Mesothelial cell of epicardium (in vitro differentiated cells): ENCODE measurements at regions not wholly inside any gene's neighbourhood (a gene's known extent, or its start where the extent isn't known, plus 50 kb on each side); places are given as distances from the start of the nearest gene placed in this dataset.

Experiments used
- DNase-seq, 2 experiments: peaks; one replicate each; pipeline ENCODE4 v3.0.0; 2021; ENCODE audit warnings: low spot score in 2 of 2; ENCODE audit not compliant: unreplicated experiment in 2 of 2
- H3K27ac Mint-ChIP-seq: 2 replicates; pipeline ENCODE4 v1.8.0; 2021; ENCODE audit warnings: mixed read lengths
- H3K27me3 Mint-ChIP-seq: 2 replicates; pipeline ENCODE4 v1.8.0; 2021; ENCODE audit warnings: low read depth, mixed read lengths
- H3K36me3 Mint-ChIP-seq: 2 replicates; pipeline ENCODE4 v1.8.0; 2021; ENCODE audit warnings: mixed read lengths
- H3K4me1 Mint-ChIP-seq: 2 replicates; pipeline ENCODE4 v1.8.0; 2021; ENCODE audit warnings: mixed read lengths
- H3K4me3 Mint-ChIP-seq: 2 replicates; pipeline ENCODE4 v1.8.0; 2021; ENCODE audit warnings: mild to moderate bottlenecking, moderate library complexity, mixed read lengths
- H3K9me3 Mint-ChIP-seq: 2 replicates; pipeline ENCODE4 v1.8.0; 2021; ENCODE audit warnings: mixed read lengths
- CTCF ChIP-seq: fragments of 200-600 bp; sonication (generic); IDR thresholded peaks from one replicate; pipeline ENCODE4 v1.5.0; 2021; ENCODE audit warnings: antibody characterized with exemption; ENCODE audit not compliant: unreplicated experiment

GRCh38 chr5:155430192-155430591 is 416.6 kb downstream of the KIF4B start:
- H3K27ac Mint-ChIP-seq = no peak overlapping the region
- H3K27me3 Mint-ChIP-seq = peaks cover 33% of the 10 kb centered on the region
- TF ChIP-seq CTCF = no peak
- peaks cover 5% of the 10 kb centered on the region for H3K9me3 Mint-ChIP-seq
- DNase-seq = no peak
- H3K36me3 Mint-ChIP-seq = no peaks in the 10 kb centered on the region
- H3K4me1 Mint-ChIP-seq = no peaks in the 10 kb centered on the region
- no peak overlapping the region for H3K4me3 Mint-ChIP-seq

GRCh38 chr5:155434267-155434666 is 420.7 kb downstream of the KIF4B start:
- no peak overlapping the region for H3K27ac Mint-ChIP-seq
- DNase-seq = no peak
- H3K4me1 Mint-ChIP-seq = no peaks in the 10 kb centered on the region
- H3K9me3 Mint-ChIP-seq = peaks cover 12% of the 10 kb centered on the region
- H3K4me3 Mint-ChIP-seq = no peak overlapping the region
- H3K36me3 Mint-ChIP-seq = no peaks in the 10 kb centered on the region
- peaks cover 14% of the 10 kb centered on the region for H3K27me3 Mint-ChIP-seq
- no peak for TF ChIP-seq CTCF

- Mint-ChIP-seq H3K36me3 (no peaks in the 10 kb centered on the region), H3K27me3 (peaks cover 14% of the 10 kb centered on the region), H3K27ac (no peak overlapping the region), H3K4me3 (no peak overlapping the region), H3K9me3 (peaks cover 12% of the 10 kb centered on the region), H3K4me1 (no peaks in the 10 kb centered on the region)
- DNase-seq = no peak
- TF ChIP-seq CTCF = no peak
Observed at GRCh38 chr5:155434681-155435080, 421.1 kb downstream of the KIF4B start.

GRCh38 chr5:155441849-155442248 is 428.3 kb downstream of the KIF4B start:
- no peak for DNase-seq
- H3K4me3 Mint-ChIP-seq = no peak overlapping the region
- H3K9me3 Mint-ChIP-seq = peaks cover 3% of the 10 kb centered on the region
- peaks cover 15% of the 10 kb centered on the region for H3K27me3 Mint-ChIP-seq
- H3K4me1 Mint-ChIP-seq = no peaks in the 10 kb centered on the region
- no peak overlapping the region for H3K27ac Mint-ChIP-seq
- TF ChIP-seq CTCF = no peak
- no peaks in the 10 kb centered on the region for H3K36me3 Mint-ChIP-seq

GRCh38 chr5:155451106-155451505 is 437.6 kb downstream of the KIF4B start:
- no peaks in the 10 kb centered on the region for H3K9me3 Mint-ChIP-seq
- H3K36me3 Mint-ChIP-seq = no peaks in the 10 kb centered on the region
- H3K4me1 Mint-ChIP-seq = no peaks in the 10 kb centered on the region
- no peak for TF ChIP-seq CTCF
- H3K4me3 Mint-ChIP-seq = no peak overlapping the region
- H3K27ac Mint-ChIP-seq = no peak overlapping the region
- H3K27me3 Mint-ChIP-seq = peaks cover 17% of the 10 kb centered on the region
- no peak for DNase-seq
